Left ventricle myocardium inferior (tissue), 1 donor: ENCODE measurements at regions not wholly inside any gene's neighbourhood (a gene's known extent, or its start where the extent isn't known, plus 50 kb on each side); places are given as distances from the start of the nearest gene placed in this dataset.

Source experiments
- DNase-seq: peaks from one replicate; pipeline ENCODE4 v3.0.0-alpha.2; 2020
- H3K27ac ChIP-seq: fragments of 200-600 bp; replicated peaks from 2 replicates; pipeline ENCODE4 v1.8.0; 2021
- H3K27me3 ChIP-seq: fragments of 200-600 bp; 2 replicates; pipeline ENCODE4 v1.8.0; 2021; ENCODE audit warnings: low read depth
- H3K36me3 ChIP-seq: fragments of 200-600 bp; 2 replicates; pipeline ENCODE4 v1.8.0; 2021
- H3K4me1 ChIP-seq: fragments of 200-600 bp; 2 replicates; pipeline ENCODE4 v1.8.0; 2021
- H3K4me3 ChIP-seq: fragments of 200-600 bp; 2 replicates; pipeline ENCODE4 v1.8.0; 2021; ENCODE audit warnings: mild to moderate bottlenecking, moderate library complexity
- H3K9me3 ChIP-seq: fragments of 200-600 bp; replicated peaks from 2 replicates; pipeline ENCODE4 v1.8.0; 2021
- CTCF ChIP-seq: fragments of 200-600 bp; IDR thresholded peaks from 2 replicates; pipeline ENCODE4 v1.8.0; 2021; ENCODE audit warnings: antibody characterized with exemption, mild to moderate bottlenecking, borderline replicate concordance
- intact Hi-C: fragments of 100-400 bp; cut with micrococcal nuclease; formaldehyde crosslinking; loops from one replicate; pipeline ENCODE4 v1.11.0; 2022
- donor health status: DM: no; HTN: yes; CAD: no; lungs with severe emphysema.

GRCh38 chr7:109834851-109835250 lies 1256.1 kb upstream of the LRRN3 start:
- no peak for TF ChIP-seq CTCF
- Histone ChIP-seq H3K27me3 (no peaks in the 10 kb centered on the region), H3K4me1 (no peaks in the 10 kb centered on the region), H3K36me3 (no peaks in the 10 kb centered on the region), H3K9me3 (no peaks in the 10 kb centered on the region), H3K27ac (no peak overlapping the region), H3K4me3 (no peak overlapping the region)
- intact Hi-C loops: no loop called here
- DNase-seq: no peak

- Histone ChIP-seq H3K36me3 (no peaks in the 10 kb centered on the region), H3K4me1 (no peaks in the 10 kb centered on the region), H3K4me3 (no peak overlapping the region), H3K27ac (no peak overlapping the region), H3K9me3 (no peaks in the 10 kb centered on the region), H3K27me3 (no peaks in the 10 kb centered on the region)
- intact Hi-C loops: no loop called here
- DNase-seq: no peak
- TF ChIP-seq CTCF: no peak
These were observed 1255.3 kb upstream of the LRRN3 start for GRCh38 chr7:109835577-109835976.

GRCh38 chr7:109836016-109836415 lies 1254.9 kb upstream of the LRRN3 start:
- no peak for DNase-seq
- no peak for TF ChIP-seq CTCF
- no peaks in the 10 kb centered on the region for H3K27me3 ChIP-seq
- no peaks in the 10 kb centered on the region for H3K4me1 ChIP-seq
- no peaks in the 10 kb centered on the region for H3K36me3 ChIP-seq
- intact Hi-C loops: no loop called here
- H3K9me3 ChIP-seq: no peaks in the 10 kb centered on the region
- no peak overlapping the region for H3K4me3 ChIP-seq
- H3K27ac ChIP-seq: no peak overlapping the region

- no peak overlapping the region for H3K4me3 ChIP-seq
- H3K36me3 ChIP-seq: no peaks in the 10 kb centered on the region
- intact Hi-C loops: no loop called here
- H3K27me3 ChIP-seq: no peaks in the 10 kb centered on the region
- H3K27ac ChIP-seq: no peak overlapping the region
- no peaks in the 10 kb centered on the region for H3K4me1 ChIP-seq
- DNase-seq: no peak
- no peaks in the 10 kb centered on the region for H3K9me3 ChIP-seq
- TF ChIP-seq CTCF: no peak
These were observed 1248.5 kb upstream of the LRRN3 start for GRCh38 chr7:109842386-109842785.

- no peak for DNase-seq
- H3K4me1 ChIP-seq: no peaks in the 10 kb centered on the region
- no peaks in the 10 kb centered on the region for H3K36me3 ChIP-seq
- peak; percentile 46 for TF ChIP-seq CTCF
- H3K9me3 ChIP-seq: no peaks in the 10 kb centered on the region
- no peak overlapping the region for H3K4me3 ChIP-seq
- intact Hi-C loops: no loop called here
- no peak overlapping the region for H3K27ac ChIP-seq
- H3K27me3 ChIP-seq: no peaks in the 10 kb centered on the region
These were observed 1246.6 kb upstream of the LRRN3 start for GRCh38 chr7:109844362-109844761.

- no peaks in the 10 kb centered on the region for H3K36me3 ChIP-seq
- no peak for DNase-seq
These were observed 1226.7 kb upstream of the LRRN3 start for GRCh38 chr7:109864230-109864629.

More at GRCh38 chr7:109864230-109864629, 1226.7 kb upstream of the LRRN3 start:
- Histone ChIP-seq H3K4me1 (no peaks in the 10 kb centered on the region), H3K4me3 (no peak overlapping the region), H3K27ac (no peak overlapping the region), H3K9me3 (peaks cover 2% of the 10 kb centered on the region), H3K27me3 (no peaks in the 10 kb centered on the region)
- no peak for TF ChIP-seq CTCF
- intact Hi-C loops: no loop called here
